ENCODE measurements at regions not wholly inside any gene's neighbourhood (a gene's known extent, or its start where the extent isn't known, plus 50 kb on each side); places are given as distances from the start of the nearest gene placed in this dataset.
"Not testable (repeated sequence)": the region's sequence is repeated elsewhere in the genome, so short reads cannot be mapped to it uniquely, and the experiment has no call there.

GRCh38 chr3:31294430-31295149 is 238.1 kb upstream of the STT3B start:
- Histone ChIP-seq H3K27ac (no peak overlapping the region), H3K4me3 (no peak overlapping the region)

DNA sequence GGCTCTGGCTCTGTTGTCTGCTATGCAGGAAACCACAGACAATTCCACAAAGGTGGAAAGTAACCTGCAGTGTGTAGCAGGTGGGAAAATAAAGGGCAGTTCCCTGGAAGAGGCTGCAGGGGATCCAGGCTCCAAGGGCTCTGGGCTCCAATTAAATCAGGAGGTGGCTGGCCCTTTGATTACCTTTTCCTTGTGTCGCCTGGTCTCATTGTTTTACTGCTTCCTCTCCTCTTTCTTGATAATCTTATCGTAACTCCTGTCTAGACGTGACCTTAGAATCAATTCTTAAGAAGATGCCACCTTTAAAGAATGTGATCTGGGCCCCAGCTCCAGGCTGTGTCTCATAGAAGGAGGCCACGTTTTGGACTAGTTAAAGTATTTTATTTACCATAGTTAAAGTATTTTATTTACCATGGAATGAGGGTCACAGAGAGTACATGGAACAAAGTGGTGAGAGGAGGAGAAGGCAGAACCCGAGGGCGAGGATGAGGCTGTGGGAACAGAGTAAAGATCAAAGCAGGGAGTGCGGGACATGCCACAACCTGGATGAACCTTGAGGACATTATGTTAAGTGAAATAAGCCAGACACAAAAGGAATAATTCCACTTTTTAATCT is 237.5 kb upstream of the STT3B start:
- no peak overlapping the region for H3K4me3 ChIP-seq
- no peak overlapping the region for H3K27ac ChIP-seq

GRCh38 chr3:31297726-31298298 is 234.9 kb upstream of the STT3B start:
- H3K27ac ChIP-seq: no peak overlapping the region
- H3K4me3 ChIP-seq: no peak overlapping the region

- Histone ChIP-seq H3K4me3 (no peak overlapping the region), H3K27ac (no peak overlapping the region)
These were observed 232.0 kb upstream of the STT3B start for GRCh38 chr3:31300456-31301443.

- no peak overlapping the region for H3K27ac ChIP-seq
- H3K4me3 ChIP-seq: no peak overlapping the region
These were observed 230.4 kb upstream of the STT3B start for GRCh38 chr3:31302343-31302742.

DNA sequence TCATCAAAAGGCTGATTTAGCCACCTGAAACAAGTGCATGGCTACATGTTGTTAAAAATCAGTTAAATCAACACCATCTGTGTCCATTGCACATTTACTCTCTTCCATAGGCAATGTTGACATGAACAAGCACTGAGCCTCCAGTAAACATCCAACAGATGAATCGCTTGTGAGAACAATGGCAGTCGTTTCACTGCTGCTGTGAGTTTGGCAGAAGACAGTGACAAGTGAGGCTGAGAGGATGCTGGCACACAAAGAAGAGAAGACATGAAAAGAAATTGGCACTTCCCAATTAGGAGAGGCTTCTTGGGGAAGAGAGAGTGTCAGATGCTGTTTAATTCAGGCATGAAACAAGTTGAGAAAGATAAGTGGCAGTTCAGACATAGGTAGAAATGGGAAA is 227.4 kb upstream of the STT3B start:
- H3K4me3 ChIP-seq: no peak overlapping the region
- no peak overlapping the region for H3K27ac ChIP-seq

DNA sequence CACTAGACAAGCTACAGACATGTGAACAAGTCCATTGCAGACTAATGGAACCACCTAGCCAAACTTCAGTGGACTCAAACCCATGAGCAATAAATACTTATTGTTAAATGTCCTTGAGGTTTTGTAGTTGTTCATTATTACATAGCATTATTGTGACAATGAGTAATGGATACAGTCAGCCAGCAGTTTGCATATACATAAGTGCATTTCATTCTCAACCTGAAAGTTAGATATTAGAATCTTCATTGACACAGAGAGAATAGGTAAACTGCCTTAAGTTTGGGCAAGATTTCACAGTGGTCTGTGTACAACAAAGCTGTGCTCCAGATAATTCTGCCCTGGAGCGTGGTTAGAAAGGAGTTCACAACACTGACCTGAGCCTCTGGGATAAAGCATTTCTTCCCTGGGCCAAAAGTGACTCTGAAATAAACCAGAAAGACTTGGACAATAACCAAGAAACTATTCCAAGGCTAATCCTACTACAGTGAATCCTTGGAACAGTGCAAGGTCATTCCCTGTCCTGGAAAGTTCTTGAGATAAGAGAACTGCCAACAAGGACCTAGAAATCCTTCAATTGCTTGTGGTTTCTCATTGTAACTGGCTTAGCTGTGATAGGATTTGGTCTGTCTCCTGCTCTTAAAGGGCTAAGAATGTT is 225.5 kb upstream of the STT3B start:
- no peak overlapping the region for H3K27ac ChIP-seq
- H3K4me3 ChIP-seq: no peak overlapping the region

DNA sequence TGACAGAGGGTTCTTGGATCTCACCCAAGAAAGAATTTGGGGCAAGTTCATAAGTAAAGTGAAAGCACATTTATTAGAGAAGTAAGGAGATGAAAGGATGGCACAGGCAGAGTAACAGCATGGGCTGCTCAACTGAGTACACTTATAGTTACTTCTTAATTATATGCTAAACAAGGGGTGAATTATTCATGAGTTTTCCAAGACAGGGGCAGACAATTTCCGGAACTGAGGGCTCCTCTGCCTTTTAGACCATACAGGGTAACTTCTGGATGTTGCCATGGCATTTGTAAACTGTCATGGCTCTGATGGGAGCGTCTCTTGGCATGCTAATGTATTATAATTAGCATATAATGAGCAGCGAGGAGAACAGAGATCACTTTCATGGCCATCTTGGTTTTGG is 221.2 kb upstream of the STT3B start:
- no peak overlapping the region for H3K27ac ChIP-seq
- no peak overlapping the region for H3K4me3 ChIP-seq

DNA sequence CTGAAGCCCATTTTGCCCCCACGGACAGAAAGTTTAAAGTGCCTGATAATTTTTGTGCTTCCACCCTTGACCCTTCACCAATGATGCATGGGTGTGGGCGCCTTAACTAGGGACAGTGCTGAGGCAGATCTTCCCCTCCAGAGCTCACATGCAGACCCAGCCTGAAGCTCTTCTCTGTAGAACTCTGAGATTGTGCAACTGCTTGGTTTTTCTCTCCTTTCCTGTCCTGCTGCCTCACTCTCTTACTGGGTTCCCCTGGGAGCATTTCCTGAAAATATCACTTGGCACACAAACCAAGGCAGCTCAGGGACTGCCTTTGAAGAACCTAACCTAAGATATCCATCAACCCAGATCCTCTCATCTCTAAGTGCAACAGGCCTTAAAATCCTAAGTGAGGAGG is 220.3 kb upstream of the STT3B start:
- no peak overlapping the region for H3K4me3 ChIP-seq
- H3K27ac ChIP-seq: no peak overlapping the region

- Histone ChIP-seq H3K4me3 (no peak overlapping the region), H3K27ac (no peak overlapping the region)
These were observed 218.5 kb upstream of the STT3B start for GRCh38 chr3:31314258-31314657.

- Histone ChIP-seq H3K4me3 (no peak overlapping the region), H3K27ac (no peak overlapping the region)
These were observed 213.4 kb upstream of the STT3B start for GRCh38 chr3:31319332-31319731.

DNA sequence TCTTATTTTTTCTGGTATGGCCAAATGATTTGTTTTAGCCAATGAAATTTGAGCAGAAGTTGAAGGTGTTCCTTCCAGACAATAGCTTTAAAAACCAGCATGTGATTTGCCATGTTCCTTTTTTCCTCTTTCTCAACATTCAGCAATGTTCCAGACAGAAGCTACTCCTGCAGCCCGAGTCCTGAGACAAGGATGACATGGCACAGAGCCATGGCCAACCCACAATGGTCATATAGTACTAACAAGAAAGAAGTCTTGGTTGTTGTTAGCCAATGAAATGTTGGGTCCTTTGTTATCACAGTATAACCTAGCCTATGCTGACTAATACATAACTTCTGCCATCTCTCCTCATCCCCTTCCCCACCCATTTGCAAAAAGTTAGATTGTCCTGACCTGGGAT is 211.1 kb upstream of the STT3B start:
- Histone ChIP-seq H3K4me3 (no peak overlapping the region), H3K27ac (no peak overlapping the region)

- Histone ChIP-seq H3K27ac (no peak overlapping the region), H3K4me3 (no peak overlapping the region)
These were observed 210.3 kb upstream of the STT3B start for GRCh38 chr3:31322460-31322859.

DNA sequence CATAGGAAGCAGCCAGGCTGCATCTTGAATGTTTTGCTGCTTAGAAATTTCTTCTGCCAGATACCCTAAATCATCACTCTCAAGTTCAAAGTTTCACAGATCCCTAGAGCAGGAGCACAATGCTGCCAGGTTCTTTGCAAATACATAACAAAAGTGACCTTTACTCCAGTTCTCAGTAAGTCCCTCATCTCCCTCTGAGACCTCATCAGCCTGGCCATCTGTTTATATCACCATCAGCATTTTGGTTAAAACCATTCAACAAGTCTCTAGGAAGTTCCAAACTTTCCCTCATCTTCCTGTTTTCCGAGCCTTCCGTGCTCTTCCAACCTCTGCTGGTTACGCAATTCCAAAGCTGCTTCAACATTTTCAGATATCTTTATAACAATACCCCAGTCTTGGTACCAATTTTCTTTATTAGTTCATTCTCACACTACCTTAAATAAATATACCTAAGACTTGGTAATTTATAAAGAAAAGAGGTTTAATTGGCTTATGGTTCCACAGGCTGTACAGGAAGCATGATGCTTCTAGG is 204.8 kb upstream of the STT3B start:
- not testable (repeated sequence) for H3K27ac ChIP-seq, H3K4me3 ChIP-seq

DNA sequence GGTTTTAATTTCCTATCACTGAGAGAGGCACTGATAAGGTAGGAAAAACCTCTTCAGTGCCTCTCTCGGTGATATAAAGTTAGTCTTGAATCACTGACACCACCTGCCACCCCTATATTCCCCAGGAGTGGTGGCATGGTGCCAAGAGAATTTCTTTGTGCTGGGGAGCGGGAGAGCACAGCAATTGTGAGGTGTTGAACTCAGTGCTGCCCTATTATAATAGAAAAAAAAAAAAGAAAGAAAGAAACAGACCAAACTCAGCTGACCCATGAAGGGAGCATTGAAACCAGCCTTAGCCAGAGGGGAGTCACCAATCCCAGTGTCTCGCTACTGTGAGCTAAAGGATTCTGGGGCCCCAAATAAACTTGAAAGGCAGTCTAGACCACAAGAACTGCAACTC is 201.4 kb upstream of the STT3B start:
- H3K27ac ChIP-seq: no peak overlapping the region
- no peak overlapping the region for H3K4me3 ChIP-seq

- Histone ChIP-seq H3K27ac (no peak overlapping the region), H3K4me3 (no peak overlapping the region)
These were observed 191.6 kb upstream of the STT3B start for GRCh38 chr3:31341130-31341529.

GRCh38 chr3:31343075-31343474 is 189.7 kb upstream of the STT3B start:
- H3K27ac ChIP-seq: no peak overlapping the region
- H3K4me3 ChIP-seq: no peak overlapping the region

DNA sequence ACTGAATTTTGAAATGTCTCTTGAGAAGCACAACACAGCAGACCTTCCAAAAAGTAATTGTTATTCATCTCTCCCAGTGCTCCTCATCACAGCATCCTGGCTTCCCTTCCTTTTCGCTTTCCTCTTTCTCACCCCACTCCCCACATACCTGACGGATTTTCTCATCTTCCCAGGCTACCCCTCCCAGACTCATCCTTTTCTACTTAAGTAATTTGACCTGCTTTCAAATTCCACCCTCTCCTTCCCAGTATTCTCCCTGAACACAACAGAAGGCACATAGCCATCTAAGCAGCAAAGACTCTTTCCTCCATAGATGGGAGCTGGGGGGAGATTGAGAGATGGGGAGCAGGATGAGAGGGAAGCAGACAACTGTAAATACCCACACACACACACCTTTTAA is 187.1 kb upstream of the STT3B start:
- Histone ChIP-seq H3K27ac (no peak overlapping the region), H3K4me3 (no peak overlapping the region)

DNA sequence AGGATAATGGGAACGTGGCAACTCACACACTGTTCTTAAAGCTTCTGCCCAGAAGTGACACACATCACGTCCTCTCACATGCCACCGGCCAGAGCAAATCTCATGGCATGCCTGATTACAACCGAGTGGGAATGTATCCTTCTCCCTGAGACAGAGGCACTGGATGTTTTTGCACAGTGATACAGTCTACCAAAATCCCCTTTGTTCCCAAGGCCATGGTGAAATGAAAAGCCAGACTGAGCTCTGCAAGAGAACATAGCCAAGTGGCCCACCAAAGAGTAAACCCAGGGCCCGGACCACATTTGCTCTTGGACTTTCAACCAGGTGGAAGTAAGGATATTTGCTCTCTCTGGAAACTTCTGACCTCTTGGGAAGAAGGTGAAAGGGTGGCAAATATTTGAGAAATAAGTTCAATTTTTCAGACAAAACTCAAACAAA is 186.2 kb upstream of the STT3B start:
- Histone ChIP-seq H3K4me3 (no peak overlapping the region), H3K27ac (no peak overlapping the region)
